A204.1 (cell line): ENCODE measurements at regions not wholly inside any gene's neighbourhood (a gene's known extent, or its start where the extent isn't known, plus 50 kb on each side); places are given as distances from the start of the nearest gene placed in this dataset.

Experiments used
- FAIRE-seq: peaks from 2 replicates; lab custom pipeline; 2012; peaks lifted over from hg19 to GRCh38; lab: Jason Lieb, UNC

- FAIRE-seq, result no peak
Observed at GRCh38 chr5:29805804-29806203, 1387.7 kb upstream of the CDH6 start.

GRCh38 chr5:29800752-29801151, 1392.7 kb upstream of the CDH6 start:
- no peak for FAIRE-seq

DNA sequence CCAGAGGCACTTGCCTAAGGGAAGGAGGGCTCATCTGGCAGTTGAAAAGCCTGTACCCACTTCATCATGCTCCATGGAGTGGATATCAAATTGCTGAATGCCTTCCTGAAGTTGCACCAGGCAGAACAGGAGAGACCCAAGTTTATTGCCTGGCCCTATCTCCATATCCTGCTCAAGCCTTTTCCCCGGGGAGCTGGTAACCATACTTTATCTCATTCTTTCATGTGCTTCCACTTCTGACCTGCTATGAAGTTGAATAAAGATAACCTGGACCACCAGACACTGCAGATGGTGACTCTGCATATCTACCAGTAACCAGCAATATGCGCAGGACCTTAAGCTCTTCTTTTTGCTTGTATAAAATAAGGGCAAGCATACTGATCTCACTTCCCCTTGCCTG, 1397.5 kb upstream of the CDH6 start:
- FAIRE-seq, result no peak

DNA sequence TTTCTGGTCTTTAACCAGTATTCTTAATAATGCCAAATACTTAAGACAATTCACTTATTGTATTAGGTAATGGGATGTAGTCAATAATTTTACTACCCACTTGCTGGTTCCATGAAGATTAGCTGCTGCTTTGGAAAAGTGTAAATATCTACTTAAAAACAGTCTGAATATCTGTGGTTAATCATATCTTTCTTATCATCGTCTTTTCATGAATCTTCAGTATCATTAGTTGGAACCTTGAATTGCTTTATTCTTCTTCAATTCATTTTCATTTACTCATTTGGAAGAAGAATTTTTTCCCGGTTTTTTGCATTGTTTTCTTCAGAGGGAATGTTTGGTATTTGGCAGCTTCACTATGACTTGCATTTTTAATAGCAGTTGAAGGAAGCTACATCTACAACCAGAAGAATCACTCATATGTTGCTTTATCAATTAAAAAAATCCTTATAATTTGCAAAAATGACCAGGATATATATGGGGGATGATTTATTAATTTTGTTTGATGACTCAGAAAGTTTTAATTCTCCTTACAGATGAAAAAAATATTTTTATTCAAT, 1398.3 kb upstream of the CDH6 start:
- FAIRE-seq, result no peak

GRCh38 chr5:29794141-29794787, 1399.2 kb upstream of the CDH6 start:
- no peak for FAIRE-seq

DNA sequence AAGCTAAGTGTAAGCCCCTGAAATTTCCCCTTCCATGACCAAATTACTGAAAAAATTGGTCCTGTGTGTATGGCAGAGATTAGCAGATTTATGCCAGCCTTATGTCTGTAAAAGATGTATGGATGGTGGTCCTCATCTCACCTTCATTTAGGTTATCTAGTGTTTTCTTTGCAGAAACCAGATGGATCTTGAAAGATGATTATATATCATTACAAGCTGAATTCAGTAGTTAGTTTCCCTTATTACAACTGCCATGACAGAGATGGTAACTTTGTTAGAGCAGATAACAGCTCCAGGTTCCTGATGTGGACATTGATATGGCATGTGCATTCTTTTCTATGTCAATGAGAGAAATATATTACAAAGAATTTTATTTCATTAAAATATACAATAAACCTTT, 1403.2 kb upstream of the CDH6 start:
- FAIRE-seq, result no peak

DNA sequence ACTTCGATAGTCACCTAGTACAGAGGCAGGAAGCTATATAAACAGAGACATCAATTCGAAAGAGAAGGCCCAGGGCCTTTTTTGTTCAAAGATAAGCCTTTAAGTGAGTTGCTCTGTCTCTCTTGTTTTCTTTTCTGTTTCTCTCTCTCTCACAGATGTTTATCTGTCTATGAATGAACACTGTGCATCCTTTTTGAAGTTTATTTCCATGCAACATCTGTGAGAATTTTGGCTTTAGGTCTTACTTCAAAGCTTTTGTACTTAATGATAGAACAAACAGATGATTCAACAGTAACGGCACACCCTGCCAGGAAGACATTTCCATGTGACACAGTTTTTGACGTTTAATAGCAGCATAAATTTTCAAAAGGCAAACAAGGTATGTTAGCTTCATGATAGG, 1413.1 kb upstream of the CDH6 start:
- FAIRE-seq, result no peak

GRCh38 chr5:29779141-29779540, 1414.3 kb upstream of the CDH6 start:
- FAIRE-seq, result no peak

- no peak for FAIRE-seq
Observed at GRCh38 chr5:29777373-29777772, 1416.1 kb upstream of the CDH6 start.

DNA sequence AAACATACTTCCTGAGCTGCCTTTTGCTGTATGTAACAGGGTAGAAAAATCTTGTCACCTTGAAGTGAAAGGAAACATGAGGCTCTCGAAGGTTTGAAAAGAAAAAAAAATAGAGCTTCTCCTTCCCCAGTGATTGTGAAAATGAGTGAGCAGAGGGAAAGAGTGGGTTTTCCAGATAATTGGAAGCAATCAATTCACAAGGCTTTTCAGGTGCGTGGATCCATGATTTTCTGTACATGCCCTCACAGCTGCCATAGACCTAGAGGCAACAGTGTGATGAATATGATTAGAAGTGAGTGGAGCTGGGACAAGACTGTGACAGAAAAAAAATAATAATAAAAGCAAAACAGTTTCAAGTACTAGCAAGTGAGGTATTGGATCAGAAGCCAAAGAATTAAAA, 1422.5 kb upstream of the CDH6 start:
- no peak for FAIRE-seq

DNA sequence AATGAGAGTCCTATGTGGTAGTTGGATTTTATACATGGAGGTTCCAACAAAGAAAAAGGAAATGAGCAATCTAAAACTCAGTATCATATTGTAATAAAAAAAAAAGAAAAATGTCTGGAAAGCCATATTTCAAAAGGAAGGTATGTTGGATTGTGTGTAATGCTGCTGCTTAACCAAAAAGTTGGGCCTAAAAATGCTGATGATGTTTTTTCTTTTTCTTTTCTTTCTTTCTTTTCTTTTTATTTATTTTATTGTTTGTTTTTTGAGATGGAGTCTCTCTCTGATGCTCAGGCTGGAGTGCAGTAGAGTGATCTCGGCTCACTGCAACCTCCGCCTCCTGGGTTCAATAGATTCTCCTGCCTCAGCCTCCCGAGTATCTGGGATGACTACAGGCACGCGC, 1424.0 kb upstream of the CDH6 start:
- no peak for FAIRE-seq

GRCh38 chr5:29758986-29759421, 1434.5 kb upstream of the CDH6 start:
- no peak for FAIRE-seq

GRCh38 chr5:29750453-29750852, 1443.0 kb upstream of the CDH6 start:
- no peak for FAIRE-seq

DNA sequence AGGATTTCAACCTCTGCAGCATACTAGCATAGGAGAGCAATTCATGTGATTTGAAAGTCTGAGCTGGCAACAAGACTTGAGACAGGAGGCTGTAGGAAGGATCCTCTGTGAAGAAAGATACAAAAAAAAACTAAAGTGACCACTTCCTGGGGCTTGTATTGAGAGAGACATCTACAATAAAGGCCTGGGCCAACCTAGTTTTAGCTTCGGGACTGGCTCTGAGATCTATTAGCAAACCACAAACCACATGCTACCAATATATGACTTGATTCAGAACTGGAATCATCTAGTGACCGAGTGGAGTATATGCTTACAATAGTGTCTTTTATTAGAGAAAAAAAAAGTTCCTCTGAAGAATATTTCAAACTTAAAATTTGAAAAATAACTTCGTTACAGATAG, 1448.9 kb upstream of the CDH6 start:
- FAIRE-seq, result no peak

- no peak for FAIRE-seq
Observed at GRCh38 chr5:29720954-29721353, 1472.5 kb upstream of the CDH6 start.

DNA sequence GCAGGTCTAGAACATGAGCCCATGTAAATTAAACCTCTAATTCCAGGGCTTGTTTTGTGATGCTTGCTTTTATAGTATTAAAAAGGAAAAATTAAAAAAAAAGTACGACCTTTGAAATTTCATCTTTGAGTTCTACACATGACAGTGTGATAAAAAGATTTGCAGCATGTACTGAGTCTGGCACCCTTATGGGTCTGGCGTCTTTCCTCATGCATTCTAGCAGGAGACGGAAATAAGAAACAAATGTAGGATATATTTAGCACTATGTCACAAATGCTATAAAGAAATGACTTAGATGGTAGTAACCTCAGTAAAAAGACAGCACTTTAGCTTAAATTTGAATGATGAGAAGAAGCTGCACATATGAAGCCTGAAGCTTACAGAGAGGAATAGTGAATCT, 1474.3 kb upstream of the CDH6 start:
- no peak for FAIRE-seq

- FAIRE-seq, result no peak
Observed at GRCh38 chr5:29715167-29715566, 1478.3 kb upstream of the CDH6 start.

- FAIRE-seq, result no peak
Observed at GRCh38 chr5:29702875-29703274, 1490.6 kb upstream of the CDH6 start.

DNA sequence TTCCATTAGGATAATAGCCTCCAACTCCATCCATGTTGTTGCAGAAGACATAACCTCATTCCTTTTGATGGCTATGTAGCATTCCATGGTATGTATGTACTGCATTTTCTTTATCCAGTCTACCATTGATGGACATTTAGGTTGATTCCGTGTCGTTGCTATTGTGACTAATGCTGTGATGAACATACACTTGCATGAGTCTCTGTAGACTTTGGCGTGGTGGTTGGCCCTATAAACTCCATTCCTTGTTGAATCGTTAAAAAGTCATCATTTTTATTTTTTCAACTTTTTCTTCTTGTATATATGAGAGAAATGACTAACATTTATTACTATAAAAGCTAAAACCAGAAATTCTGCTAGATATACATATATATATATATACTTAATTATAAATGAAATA, 1491.9 kb upstream of the CDH6 start:
- no peak for FAIRE-seq

DNA sequence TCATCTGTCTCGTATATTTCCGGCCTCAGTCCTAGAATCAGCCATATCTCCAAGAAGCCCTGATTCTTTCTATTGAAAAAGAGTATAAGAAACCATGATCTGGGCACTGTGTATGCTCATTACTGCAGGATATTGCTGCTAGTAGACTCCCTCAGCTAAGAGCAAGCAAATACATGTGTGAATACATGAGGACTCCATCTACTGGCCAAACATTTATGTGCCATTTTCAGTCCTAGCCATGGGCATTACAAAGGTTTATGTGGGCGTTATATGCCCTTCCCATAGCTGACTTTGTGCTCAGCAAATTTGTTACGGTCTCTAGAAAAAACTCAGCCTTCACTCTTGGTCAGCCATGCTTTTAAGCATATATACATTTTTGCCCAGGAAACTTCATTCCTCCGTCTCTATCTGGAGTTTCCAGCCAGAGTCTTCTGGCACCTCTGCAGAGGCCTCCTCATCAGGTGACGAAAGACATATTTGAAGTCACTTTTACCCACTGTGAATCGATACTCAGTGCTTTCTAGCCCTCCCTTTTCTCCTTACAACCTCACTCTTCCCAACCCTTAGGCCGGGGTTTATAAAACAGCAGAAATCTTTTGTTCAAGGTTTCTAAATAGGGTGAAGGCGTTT, 1495.6 kb upstream of the CDH6 start:
- FAIRE-seq, result no peak

DNA sequence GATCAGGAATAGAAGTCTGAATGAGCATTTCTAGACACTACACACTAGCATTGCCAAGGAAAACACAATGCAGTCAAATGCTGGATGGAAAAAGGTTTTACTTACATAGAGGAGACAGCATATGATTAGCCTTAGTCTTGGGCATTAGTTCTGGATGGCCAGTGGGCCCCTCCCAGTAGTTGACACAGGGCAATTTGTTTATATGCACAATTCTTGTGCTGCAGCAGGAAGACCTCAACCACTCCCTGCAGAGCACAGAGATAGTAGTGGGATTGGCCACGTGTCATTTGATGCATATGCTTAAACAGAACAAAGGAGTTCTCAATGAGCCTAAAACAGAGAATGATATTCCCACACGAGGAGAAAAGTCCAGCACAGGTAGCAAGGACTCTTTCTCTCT, 1496.2 kb upstream of the CDH6 start:
- no peak for FAIRE-seq

DNA sequence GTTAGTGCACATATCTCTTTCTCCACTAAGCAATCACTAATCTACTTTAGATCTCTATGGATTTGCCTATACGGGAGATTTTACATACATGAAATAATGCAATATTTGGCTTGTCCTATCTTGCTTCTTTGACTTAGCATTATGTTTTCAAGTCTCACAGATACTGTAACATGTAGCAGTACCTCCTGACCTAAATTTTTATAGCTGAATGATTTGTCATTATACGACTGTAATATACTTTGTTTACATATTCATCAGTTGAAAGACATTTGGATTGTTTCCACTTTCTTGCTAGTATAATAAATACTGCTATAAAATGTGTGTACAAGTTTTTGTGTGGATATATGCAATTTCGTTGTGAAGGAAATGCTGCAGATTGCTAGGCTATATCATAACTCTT, 1520.8 kb upstream of the CDH6 start:
- FAIRE-seq, result no peak

GRCh38 chr5:29662876-29663275, 1530.6 kb upstream of the CDH6 start:
- FAIRE-seq, result no peak

- FAIRE-seq, result no peak
Observed at GRCh38 chr5:29654954-29655353, 1538.5 kb upstream of the CDH6 start.
